MM.1S (cell line): ENCODE measurements at regions not wholly inside any gene's neighbourhood (a gene's known extent, or its start where the extent isn't known, plus 50 kb on each side); places are given as distances from the start of the nearest gene placed in this dataset.

Experiments used
- DNase-seq: peaks from one replicate; pipeline ENCODE4 v3.0.0-alpha.2; 2015
- H2AFZ ChIP-seq: fragments of 300-600 bp; sonication (generic); 2 replicates; pipeline ENCODE4 v1.6.0; 2016; ENCODE audit warnings: antibody characterized with exemption, low read length
- H3F3A ChIP-seq: fragments of 300-600 bp; sonication (generic); 2 replicates; pipeline ENCODE4 v1.6.1; 2016; ENCODE audit warnings: mild to moderate bottlenecking, antibody characterized with exemption, low read length, moderate library complexity, mixed read lengths; ENCODE audit not compliant: insufficient read depth
- H3K27ac ChIP-seq: fragments of 300-600 bp; sonication (generic); 2 replicates; pipeline ENCODE4 v1.5.1; 2016; ENCODE audit warnings: mild to moderate bottlenecking, low read length
- H3K27me3 ChIP-seq: fragments of 300-600 bp; sonication (generic); replicated peaks from 2 replicates; pipeline ENCODE4 v1.6.0; 2016; ENCODE audit warnings: low read length; ENCODE audit not compliant: insufficient read depth
- H3K36me3 ChIP-seq: fragments of 300-600 bp; sonication (generic); replicated peaks from 2 replicates; pipeline ENCODE4 v1.6.1; 2016; ENCODE audit warnings: mild to moderate bottlenecking, low read length, mixed read lengths; ENCODE audit not compliant: insufficient read depth
- H3K4me1 ChIP-seq: fragments of 300-600 bp; sonication (generic); 2 replicates; pipeline ENCODE4 v1.6.1; 2016; ENCODE audit warnings: low read length, mixed read lengths
- H3K4me2 ChIP-seq: fragments of 300-600 bp; sonication (generic); 2 replicates; pipeline ENCODE4 v1.6.0; 2016; ENCODE audit warnings: low read depth, low read length
- H3K4me3 ChIP-seq: fragments of 300-600 bp; sonication (generic); 2 replicates; pipeline ENCODE4 v1.5.1; 2016; ENCODE audit warnings: low read length, mixed read lengths
- H3K79me2 ChIP-seq: fragments of 300-600 bp; sonication (generic); 2 replicates; pipeline ENCODE4 v1.6.1; 2016; ENCODE audit warnings: mixed run types, low read length, mixed read lengths
- H3K9ac ChIP-seq: fragments of 300-600 bp; sonication (generic); 2 replicates; pipeline ENCODE4 v1.6.1; 2016; ENCODE audit warnings: low read length, mixed read lengths
- H3K9me2 ChIP-seq: fragments of 300-600 bp; sonication (generic); replicated peaks from 2 replicates; pipeline ENCODE4 v1.6.1; 2016; ENCODE audit warnings: mild to moderate bottlenecking, low read length, mixed read lengths; ENCODE audit not compliant: insufficient read depth
- H3K9me3 ChIP-seq: fragments of 300-600 bp; sonication (generic); replicated peaks from 2 replicates; pipeline ENCODE4 v1.6.1; 2016; ENCODE audit warnings: mild to moderate bottlenecking, low read length, mixed read lengths; ENCODE audit not compliant: insufficient read depth
- H4K20me1 ChIP-seq: fragments of 300-600 bp; sonication (generic); 2 replicates; pipeline ENCODE4 v1.6.1; 2016; ENCODE audit warnings: mild to moderate bottlenecking, low read length, moderate library complexity, mixed read lengths; ENCODE audit not compliant: insufficient read depth
- EZH2 ChIP-seq: fragments of 300-600 bp; sonication (generic); optimal IDR thresholded peaks from 2 replicates; pipeline ENCODE3; 2017; ENCODE audit warnings: low read depth, mild to moderate bottlenecking, antibody characterized with exemption, low read length, mixed read lengths
- EZH2phosphoT487 ChIP-seq: fragments of 300-600 bp; sonication (generic); IDR thresholded peaks from 2 replicates; pipeline ENCODE4 v1.6.1; 2018; ENCODE audit warnings: antibody characterized with exemption, low read length
- TF ChIP-seq, protein P1 (sequence below): fragments of 300-600 bp; sonication (generic); IDR thresholded peaks from 2 replicates; pipeline ENCODE4 v1.5.1; 2016; ENCODE audit warnings: antibody characterized with exemption, low read length, mixed read lengths

DNA sequence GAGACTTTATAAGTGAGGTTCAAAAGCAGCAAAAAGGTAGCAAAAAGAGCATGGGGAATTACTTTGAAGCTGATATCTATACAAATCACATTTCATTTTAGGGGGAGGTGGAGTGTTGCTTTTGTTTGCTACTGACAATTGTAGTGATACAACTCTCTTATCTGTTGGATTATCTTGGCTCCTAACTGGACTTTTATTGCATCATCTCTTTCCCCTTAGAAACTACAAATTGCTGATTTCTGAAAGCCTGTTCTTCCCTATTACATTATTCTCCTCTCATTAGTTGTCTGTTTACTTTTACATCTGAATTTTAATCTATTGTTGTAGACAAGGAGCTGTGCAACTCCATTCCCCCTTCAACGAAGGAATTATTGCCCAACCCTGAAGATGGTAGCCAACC lies 75.0 kb upstream of the GNPDA2 start:
- no peak for TF ChIP-seq EZH2
- TF ChIP-seq, protein P1, sequence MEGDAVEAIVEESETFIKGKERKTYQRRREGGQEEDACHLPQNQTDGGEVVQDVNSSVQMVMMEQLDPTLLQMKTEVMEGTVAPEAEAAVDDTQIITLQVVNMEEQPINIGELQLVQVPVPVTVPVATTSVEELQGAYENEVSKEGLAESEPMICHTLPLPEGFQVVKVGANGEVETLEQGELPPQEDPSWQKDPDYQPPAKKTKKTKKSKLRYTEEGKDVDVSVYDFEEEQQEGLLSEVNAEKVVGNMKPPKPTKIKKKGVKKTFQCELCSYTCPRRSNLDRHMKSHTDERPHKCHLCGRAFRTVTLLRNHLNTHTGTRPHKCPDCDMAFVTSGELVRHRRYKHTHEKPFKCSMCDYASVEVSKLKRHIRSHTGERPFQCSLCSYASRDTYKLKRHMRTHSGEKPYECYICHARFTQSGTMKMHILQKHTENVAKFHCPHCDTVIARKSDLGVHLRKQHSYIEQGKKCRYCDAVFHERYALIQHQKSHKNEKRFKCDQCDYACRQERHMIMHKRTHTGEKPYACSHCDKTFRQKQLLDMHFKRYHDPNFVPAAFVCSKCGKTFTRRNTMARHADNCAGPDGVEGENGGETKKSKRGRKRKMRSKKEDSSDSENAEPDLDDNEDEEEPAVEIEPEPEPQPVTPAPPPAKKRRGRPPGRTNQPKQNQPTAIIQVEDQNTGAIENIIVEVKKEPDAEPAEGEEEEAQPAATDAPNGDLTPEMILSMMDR: no peak
- no peak for TF ChIP-seq EZH2phosphoT487
- no peak for DNase-seq
- Histone ChIP-seq H3K27me3 (no peaks in the 10 kb centered on the region), H4K20me1 (no peaks in the 10 kb centered on the region), H3F3A (no peaks in the 10 kb centered on the region), H3K4me2 (no peak overlapping the region), H3K9ac (no peak overlapping the region), H3K27ac (no peak overlapping the region), H3K79me2 (no peaks in the 10 kb centered on the region), H3K9me3 (no peaks in the 10 kb centered on the region), H3K4me3 (no peak overlapping the region), H2AFZ (no peak overlapping the region), H3K9me2 (no peaks in the 10 kb centered on the region), H3K4me1 (no peaks in the 10 kb centered on the region), H3K36me3 (no peaks in the 10 kb centered on the region)

DNA sequence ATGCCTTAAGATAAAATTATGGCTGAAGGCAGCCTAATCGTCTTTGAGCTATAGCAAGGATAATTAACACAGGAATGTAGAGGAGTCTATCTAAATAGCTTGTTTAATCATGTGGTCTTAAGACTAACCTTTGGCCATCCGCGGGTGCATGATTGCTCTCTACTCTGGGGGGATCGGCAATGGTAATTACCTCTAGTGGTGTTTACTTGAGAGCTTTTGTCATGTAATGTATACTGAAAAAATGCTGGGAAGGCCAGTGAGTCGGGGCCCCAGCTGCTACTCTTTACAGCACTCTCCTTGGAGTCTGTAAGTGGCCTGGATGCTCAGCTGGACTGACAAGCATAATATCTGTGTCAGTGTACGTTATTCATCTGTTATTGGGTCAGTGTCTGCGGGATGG lies 65.5 kb upstream of the GNPDA2 start:
- Histone ChIP-seq H2AFZ (no peak overlapping the region), H3K36me3 (no peaks in the 10 kb centered on the region), H3K4me1 (no peaks in the 10 kb centered on the region), H3K4me2 (no peak overlapping the region), H3K79me2 (no peaks in the 10 kb centered on the region), H3F3A (no peaks in the 10 kb centered on the region), H3K27me3 (no peaks in the 10 kb centered on the region), H3K9ac (no peak overlapping the region), H3K9me2 (no peaks in the 10 kb centered on the region), H3K4me3 (no peak overlapping the region), H4K20me1 (no peaks in the 10 kb centered on the region), H3K9me3 (no peaks in the 10 kb centered on the region), H3K27ac (no peak overlapping the region)
- no peak for DNase-seq
- no peak for TF ChIP-seq EZH2phosphoT487
- TF ChIP-seq, protein P1: no peak
- TF ChIP-seq EZH2: no peak

DNA sequence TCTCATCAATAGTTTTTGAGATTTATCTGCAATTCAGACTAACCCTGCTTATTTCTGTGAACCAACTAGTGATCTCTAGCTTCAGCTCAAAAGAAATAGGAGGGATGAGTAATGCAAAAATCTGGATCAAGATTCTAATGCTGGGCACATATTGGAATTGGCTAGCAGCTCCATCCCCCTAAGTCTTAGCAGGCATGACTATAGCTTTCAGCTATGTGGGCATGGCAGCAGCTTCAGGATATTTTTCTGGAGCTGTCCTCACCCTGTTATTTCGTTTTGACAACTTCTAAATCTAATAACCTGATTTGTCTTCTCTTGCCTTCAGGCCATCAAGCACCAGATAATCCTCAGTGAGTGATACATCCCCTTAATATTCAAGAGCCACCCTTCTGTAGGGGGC lies 50.8 kb upstream of the GNPDA2 start:
- H3F3A ChIP-seq: no peaks in the 10 kb centered on the region
- TF ChIP-seq EZH2phosphoT487 (no peak), EZH2 (no peak)
- TF ChIP-seq, protein P1: no peak
- H3K4me1 ChIP-seq: no peaks in the 10 kb centered on the region
- H3K4me2 ChIP-seq: no peak overlapping the region
- H3K36me3 ChIP-seq: no peaks in the 10 kb centered on the region
- no peak overlapping the region for H3K27ac ChIP-seq
- no peaks in the 10 kb centered on the region for H3K9me2 ChIP-seq
- no peaks in the 10 kb centered on the region for H4K20me1 ChIP-seq
- no peak overlapping the region for H2AFZ ChIP-seq
- H3K27me3 ChIP-seq: no peaks in the 10 kb centered on the region
- H3K4me3 ChIP-seq: no peak overlapping the region
- no peaks in the 10 kb centered on the region for H3K9me3 ChIP-seq
- H3K79me2 ChIP-seq: no peaks in the 10 kb centered on the region
- no peak overlapping the region for H3K9ac ChIP-seq
- no peak for DNase-seq
